HL-60 (cell line): ENCODE measurements at regions not wholly inside any gene's neighbourhood (a gene's known extent, or its start where the extent isn't known, plus 50 kb on each side); places are given as distances from the start of the nearest gene placed in this dataset.

ENCODE experiments used
- CTCF ChIP-seq: IDR thresholded peaks from one replicate; pipeline ENCODE4 v1.5.1; 2011; ENCODE audit warnings: low read length, control low read depth, inconsistent platforms; ENCODE audit not compliant: insufficient read depth
- GABPA ChIP-seq: IDR thresholded peaks from 2 replicates; pipeline ENCODE4 v1.6.1; 2012; ENCODE audit warnings: low read depth
- POLR2AphosphoS5 ChIP-seq: IDR thresholded peaks from 2 replicates; pipeline ENCODE4 v1.6.1; 2012; ENCODE audit warnings: low read depth
- REST ChIP-seq: IDR thresholded peaks from 2 replicates; pipeline ENCODE4 v1.6.1; 2012; ENCODE audit warnings: low read depth; ENCODE audit not compliant: insufficient replicate concordance
- SPI1 ChIP-seq: IDR thresholded peaks from 2 replicates; pipeline ENCODE4 v1.6.1; 2012; ENCODE audit warnings: low read depth, mild to moderate bottlenecking, borderline replicate concordance

- TF ChIP-seq CTCF (no peak), POLR2AphosphoS5 (no peak), SPI1 (no peak), REST (no peak), GABPA (no peak)
Observed at GRCh38 chr15:35910227-35910626, 364.3 kb upstream of the DPH6 start.
